Caco-2 (cell line): ENCODE measurements at regions not wholly inside any gene's neighbourhood (a gene's known extent, or its start where the extent isn't known, plus 50 kb on each side); places are given as distances from the start of the nearest gene placed in this dataset.

Experiments
- BruUV-seq: library from RNA; stranded (reverse); fragments of 400-500 nt; replicated peaks from 2 replicates; lab custom pipeline; 2021; lab: Mats Ljungman, UMichigan
- CTCF ChIA-PET: fragments of 300-600 bp; sonication (Branson Sonifier 250); formaldehyde crosslinking; loops from one replicate; lab custom pipeline; 2022; ENCODE audit warnings: antibody characterized with exemption; lab: Charles Lee
- POLR2A ChIA-PET: fragments of 300-600 bp; sonication (Branson Sonifier 250); formaldehyde crosslinking; loops from one replicate; lab custom pipeline; 2022; ENCODE audit warnings: antibody characterized with exemption; lab: Charles Lee
- DNase-seq, 2 experiments: peaks; one replicate each; pipeline versions ENCODE4 v3.0.0 to v3.0.0-alpha.2; 2020 to 2022
- H3K27me3 ChIP-seq: replicated peaks from 2 replicates; pipeline ENCODE4 v1.6.0; 2011; ENCODE audit warnings: low read length; ENCODE audit not compliant: control insufficient read depth, insufficient read depth
- H3K36me3 ChIP-seq: 2 replicates; pipeline ENCODE4 v1.5.1; 2011; ENCODE audit warnings: low read length; ENCODE audit not compliant: control insufficient read depth, insufficient read depth
- H3K4me1 ChIP-seq: fragments of 250-450 bp; sonication (Bioruptor Pico); 2 replicates; pipeline ENCODE4 v1.5.1; 2020; ENCODE audit warnings: mild to moderate bottlenecking
- H3K4me3 ChIP-seq: 2 replicates; pipeline ENCODE4 v1.5.1; 2011; ENCODE audit warnings: low read depth, mild to moderate bottlenecking, control low read depth, low read length
- H3K9me3 ChIP-seq: fragments of 250-450 bp; sonication (Bioruptor Pico); 2 replicates; pipeline ENCODE4 v1.5.1; 2020; ENCODE audit warnings: mild to moderate bottlenecking, moderate library complexity
- H3K27ac Mint-ChIP-seq: one replicate; pipeline ENCODE4 v1.8.0; 2022; ENCODE audit warnings: mixed read lengths; ENCODE audit not compliant: unreplicated experiment
- H3K27me3 Mint-ChIP-seq: one replicate; pipeline ENCODE4 v1.8.0; 2022; ENCODE audit warnings: mixed read lengths; ENCODE audit not compliant: insufficient read depth, unreplicated experiment
- H3K36me3 Mint-ChIP-seq: one replicate; pipeline ENCODE4 v1.8.0; 2022; ENCODE audit warnings: mild to moderate bottlenecking, mixed read lengths; ENCODE audit not compliant: insufficient read depth, unreplicated experiment
- H3K4me1 Mint-ChIP-seq: one replicate; pipeline ENCODE4 v1.8.0; 2022; ENCODE audit warnings: low read depth, mixed read lengths; ENCODE audit not compliant: unreplicated experiment
- H3K4me3 Mint-ChIP-seq: one replicate; pipeline ENCODE4 v1.8.0; 2022; ENCODE audit warnings: mild to moderate bottlenecking, moderate library complexity, mixed read lengths; ENCODE audit not compliant: unreplicated experiment
- H3K9me3 Mint-ChIP-seq: one replicate; pipeline ENCODE4 v1.8.0; 2022; ENCODE audit warnings: mixed read lengths; ENCODE audit not compliant: unreplicated experiment
- intact Hi-C: fragments of 100-400 bp; cut with micrococcal nuclease; formaldehyde crosslinking; loops from one replicate; pipeline ENCODE4 v1.10.0; 2022; ENCODE audit not compliant: unreplicated experiment
- TF ChIP-seq, protein P1 (sequence below), 2 experiments: fragments of 200-600 bp in 1 of 2; IDR thresholded peaks; 1 replicate in 1 of 2; 2 replicates in 1 of 2; pipeline versions ENCODE4 v1.5.1 to v1.8.0; 2011 to 2022; ENCODE audit warnings: antibody characterized with exemption in 1 of 2, control low read depth in 1 of 2, inconsistent platforms in 1 of 2, low read depth in 1 of 2, low read length in 1 of 2, mild to moderate bottlenecking in 1 of 2, moderate library complexity in 1 of 2; ENCODE audit not compliant: insufficient read depth in 1 of 2, severe bottlenecking in 1 of 2, unreplicated experiment in 1 of 2

DNA sequence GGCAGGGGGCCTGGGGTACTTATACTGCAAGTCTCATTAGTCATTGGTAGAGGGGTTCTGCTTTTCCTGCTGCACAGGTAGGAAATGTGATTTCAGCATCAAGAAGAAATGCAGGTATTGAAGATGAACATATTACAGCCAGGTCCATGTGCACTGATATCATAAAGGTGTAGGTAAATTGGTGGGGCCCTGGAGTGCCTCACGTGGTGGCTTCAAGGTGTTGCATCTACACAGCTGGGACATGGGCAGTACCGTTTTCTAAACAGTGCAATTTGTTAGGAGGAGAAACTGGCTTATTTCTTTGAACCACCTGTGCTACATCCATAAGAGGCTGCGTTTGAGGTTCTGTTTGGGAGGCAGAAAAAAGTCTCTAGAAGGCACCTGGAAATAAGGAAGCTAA is 618.1 kb upstream of the RBFOX1 start:
- Mint-ChIP-seq H3K9me3 (peaks cover 13% of the 10 kb centered on the region), H3K4me3 (no peak overlapping the region), H3K27me3 (peaks cover 9% of the 10 kb centered on the region), H3K27ac (no peak overlapping the region), H3K36me3 (no peaks in the 10 kb centered on the region), H3K4me1 (no peaks in the 10 kb centered on the region)
- no peaks in the 10 kb centered on the region for H3K36me3 ChIP-seq
- TF ChIP-seq, protein P1, sequence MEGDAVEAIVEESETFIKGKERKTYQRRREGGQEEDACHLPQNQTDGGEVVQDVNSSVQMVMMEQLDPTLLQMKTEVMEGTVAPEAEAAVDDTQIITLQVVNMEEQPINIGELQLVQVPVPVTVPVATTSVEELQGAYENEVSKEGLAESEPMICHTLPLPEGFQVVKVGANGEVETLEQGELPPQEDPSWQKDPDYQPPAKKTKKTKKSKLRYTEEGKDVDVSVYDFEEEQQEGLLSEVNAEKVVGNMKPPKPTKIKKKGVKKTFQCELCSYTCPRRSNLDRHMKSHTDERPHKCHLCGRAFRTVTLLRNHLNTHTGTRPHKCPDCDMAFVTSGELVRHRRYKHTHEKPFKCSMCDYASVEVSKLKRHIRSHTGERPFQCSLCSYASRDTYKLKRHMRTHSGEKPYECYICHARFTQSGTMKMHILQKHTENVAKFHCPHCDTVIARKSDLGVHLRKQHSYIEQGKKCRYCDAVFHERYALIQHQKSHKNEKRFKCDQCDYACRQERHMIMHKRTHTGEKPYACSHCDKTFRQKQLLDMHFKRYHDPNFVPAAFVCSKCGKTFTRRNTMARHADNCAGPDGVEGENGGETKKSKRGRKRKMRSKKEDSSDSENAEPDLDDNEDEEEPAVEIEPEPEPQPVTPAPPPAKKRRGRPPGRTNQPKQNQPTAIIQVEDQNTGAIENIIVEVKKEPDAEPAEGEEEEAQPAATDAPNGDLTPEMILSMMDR (IDR thresholded peaks at IDR 0.05; ENCODE audit: insufficient read depth in 1 of 2, low read depth in 1 of 2, low read length in 1 of 2, severe bottlenecking in 1 of 2, unreplicated experiment in 1 of 2): no peak
- ChIA-PET POLR2A (no interaction called here), CTCF (no interaction called here)
- no peaks in the 10 kb centered on the region for H3K9me3 ChIP-seq
- H3K27me3 ChIP-seq: no peaks in the 10 kb centered on the region
- intact Hi-C loops: no loop called here
- DNase-seq: no peak
- no peaks in the 10 kb centered on the region for H3K4me1 ChIP-seq
- BruUV-seq: no TSS peak
- no peak overlapping the region for H3K4me3 ChIP-seq

DNA sequence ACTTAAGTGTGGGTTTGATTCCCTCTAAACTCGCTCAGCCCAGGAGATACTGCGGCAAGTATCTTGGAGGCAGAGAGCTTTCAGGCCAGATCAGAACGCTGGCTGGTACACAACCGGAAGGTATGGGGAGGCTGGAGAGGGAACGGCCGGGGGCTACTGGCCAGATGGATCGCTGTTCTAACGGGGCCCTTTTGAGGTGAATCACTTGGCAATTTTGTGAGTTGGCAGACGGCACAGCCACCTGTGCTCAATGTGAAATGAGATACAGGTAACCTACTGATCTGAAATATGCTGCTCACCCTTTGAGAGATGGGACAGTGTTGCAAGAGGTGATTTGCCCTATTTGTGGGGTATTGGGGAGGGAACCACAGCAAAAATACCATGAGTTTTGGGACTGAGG is 622.9 kb upstream of the RBFOX1 start:
- Histone ChIP-seq H3K27me3 (no peaks in the 10 kb centered on the region), H3K36me3 (no peaks in the 10 kb centered on the region), H3K4me1 (no peaks in the 10 kb centered on the region), H3K9me3 (no peaks in the 10 kb centered on the region), H3K4me3 (no peak overlapping the region)
- no peak for DNase-seq
- CTCF ChIA-PET: no interaction called here
- TF ChIP-seq, protein P1 (IDR thresholded peaks at IDR 0.05; ENCODE audit: insufficient read depth in 1 of 2, low read depth in 1 of 2, low read length in 1 of 2, severe bottlenecking in 1 of 2, unreplicated experiment in 1 of 2): no peak
- no peaks in the 10 kb centered on the region for H3K36me3 Mint-ChIP-seq
- H3K9me3 Mint-ChIP-seq: peaks cover 13% of the 10 kb centered on the region
- H3K4me1 Mint-ChIP-seq: no peaks in the 10 kb centered on the region
- H3K27ac Mint-ChIP-seq: no peak overlapping the region
- no peak overlapping the region for H3K4me3 Mint-ChIP-seq
- POLR2A ChIA-PET: no interaction called here
- peaks cover 13% of the 10 kb centered on the region for H3K27me3 Mint-ChIP-seq
- intact Hi-C loops: no loop called here
- BruUV-seq: no TSS peak

DNA sequence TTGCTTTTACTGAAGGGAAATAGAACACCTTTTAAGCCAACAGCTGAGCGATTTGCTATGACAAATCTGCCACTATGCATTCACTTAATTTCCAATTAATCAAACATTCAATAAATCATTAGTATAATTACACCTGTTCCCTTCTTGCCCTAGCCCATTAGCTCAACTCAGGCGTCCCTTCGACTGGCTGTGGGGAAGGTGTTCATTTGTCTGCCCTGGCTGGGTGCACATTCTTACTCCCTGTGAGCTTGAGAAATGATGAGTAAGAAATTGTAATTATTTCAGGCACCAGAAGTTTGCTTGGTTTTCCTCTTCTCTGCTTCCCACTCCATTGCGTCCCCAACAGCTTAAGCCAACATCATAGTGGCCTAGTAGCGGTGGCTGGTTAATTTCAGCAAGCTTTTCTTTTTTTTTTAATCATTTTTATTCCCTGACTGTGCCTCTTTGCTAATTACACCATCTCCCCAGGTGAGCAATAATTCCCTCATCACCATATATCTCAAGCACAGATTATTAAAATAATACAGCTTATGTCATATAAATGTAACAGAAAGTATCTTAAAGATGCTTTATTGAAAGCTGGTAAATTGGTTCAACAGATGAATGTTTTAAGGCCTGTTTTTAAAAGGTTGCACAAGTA is 623.9 kb upstream of the RBFOX1 start:
- Mint-ChIP-seq H3K9me3 (peaks cover 10% of the 10 kb centered on the region), H3K27ac (no peak overlapping the region), H3K27me3 (peaks cover 13% of the 10 kb centered on the region), H3K4me1 (no peaks in the 10 kb centered on the region), H3K36me3 (no peaks in the 10 kb centered on the region), H3K4me3 (no peak overlapping the region)
- ChIA-PET CTCF (interaction anchor here (0.6 kb wide), 1 partner anchor 27 kb away, joined by 3 read pairs; no protein-coding TSS in a partner anchor), POLR2A (no interaction called here)
- Histone ChIP-seq H3K4me1 (no peaks in the 10 kb centered on the region), H3K27me3 (no peaks in the 10 kb centered on the region), H3K36me3 (no peaks in the 10 kb centered on the region), H3K4me3 (no peak overlapping the region), H3K9me3 (no peaks in the 10 kb centered on the region)
- intact Hi-C loops: no loop called here
- BruUV-seq: no TSS peak
- no peak for DNase-seq
- TF ChIP-seq, protein P1 (IDR thresholded peaks at IDR 0.05; ENCODE audit: insufficient read depth in 1 of 2, low read depth in 1 of 2, low read length in 1 of 2, severe bottlenecking in 1 of 2, unreplicated experiment in 1 of 2): no peak
